Endothelial cell of umbilical vein (primary cell): ENCODE measurements at regions not wholly inside any gene's neighbourhood (a gene's known extent, or its start where the extent isn't known, plus 50 kb on each side); places are given as distances from the start of the nearest gene placed in this dataset.

Experiments used
- BruUV-seq: library from RNA; stranded (reverse); fragments of 400-500 nt; replicated peaks from 2 replicates; lab custom pipeline; 2021; lab: Mats Ljungman, UMichigan
- CTCF ChIA-PET: fragments of 300-600, 350-600 bp; sonication (Branson Sonifier 250); formaldehyde crosslinking; loops from one replicate; lab custom pipeline; 2021; ENCODE audit warnings: antibody characterized with exemption, inconsistent platforms; lab: Charles Lee
- POLR2A ChIA-PET: fragments of 300-600, 350-600 bp; sonication (Branson Sonifier 250); formaldehyde crosslinking; loops from one replicate; lab custom pipeline; 2021; ENCODE audit warnings: antibody characterized with exemption, inconsistent platforms; lab: Charles Lee
- DNase-seq: peaks from one replicate; pipeline ENCODE4 v3.0.0-alpha.2; 2011; ENCODE audit warnings: low read depth, low spot score
- FAIRE-seq: peaks from 2 replicates; lab custom pipeline; 2011; peaks lifted over from hg19 to GRCh38; lab: Jason Lieb, UNC
- H2AFZ ChIP-seq: 2 replicates; pipeline ENCODE4 v1.6.0; 2012; ENCODE audit warnings: low read depth, low read length, control low read depth, inconsistent platforms
- H3K27ac ChIP-seq: 2 replicates; pipeline ENCODE4 v1.5.1; 2011; ENCODE audit warnings: low read depth, mild to moderate bottlenecking, control low read depth, low read length, moderate library complexity; ENCODE audit not compliant: insufficient read depth
- H3K27me3 ChIP-seq, 2 experiments: 2 replicates each; pipeline versions ENCODE4 v1.6.0 to v1.6.1; 2011; ENCODE audit warnings: low read length in 2 of 2, mixed read lengths in 1 of 2; ENCODE audit not compliant: control insufficient read depth in 2 of 2, insufficient read depth in 2 of 2
- H3K36me3 ChIP-seq, 2 experiments: 2 replicates in 1 of 2; 3 replicates in 1 of 2; pipeline ENCODE4 v1.5.1; 2011; ENCODE audit warnings: low read length in 2 of 2, mild to moderate bottlenecking in 1 of 2, moderate library complexity in 1 of 2; ENCODE audit not compliant: control insufficient read depth in 2 of 2, insufficient read depth in 2 of 2; ENCODE audit errors: extremely low read depth in 1 of 2
- H3K4me1 ChIP-seq: 3 replicates; pipeline ENCODE4 v1.5.1; 2011; ENCODE audit warnings: mild to moderate bottlenecking, low read length; ENCODE audit not compliant: control insufficient read depth, insufficient read depth; ENCODE audit errors: extremely low read depth
- H3K4me2 ChIP-seq: 2 replicates; pipeline ENCODE4 v1.6.1; 2011; ENCODE audit warnings: low read length, control low read depth, mixed read lengths; ENCODE audit not compliant: insufficient read depth
- H3K4me3 ChIP-seq, 3 experiments: fragments of 200-600 bp in 1 of 3; sonication (generic), shearing (Covaris generic) in 1 of 3; replicated peaks in 1 of 3; 2 replicates each; pipeline ENCODE4 v1.5.1; 2011 to 2016; ENCODE audit warnings: control low read depth in 3 of 3, low read length in 3 of 3, mild to moderate bottlenecking in 2 of 3, inconsistent platforms in 1 of 3, low read depth in 1 of 3, moderate library complexity in 1 of 3; ENCODE audit not compliant: insufficient read depth in 1 of 3
- H3K79me2 ChIP-seq: 2 replicates; pipeline ENCODE4 v1.6.0; 2012; ENCODE audit warnings: low read length, inconsistent platforms; ENCODE audit not compliant: control insufficient read depth, insufficient read depth
- H3K9ac ChIP-seq: replicated peaks from 2 replicates; pipeline ENCODE3; 2011; ENCODE audit warnings: low read length, control low read depth; ENCODE audit not compliant: insufficient read depth; ENCODE audit errors: extremely low read depth
- H3K9me1 ChIP-seq: replicated peaks from 3 replicates; pipeline ENCODE4 v1.6.0; 2011; ENCODE audit warnings: mild to moderate bottlenecking, low read length; ENCODE audit not compliant: control insufficient read depth, insufficient read depth; ENCODE audit errors: extremely low read depth
- H3K9me3 ChIP-seq: replicated peaks from 2 replicates; pipeline ENCODE4 v1.5.1; 2012; ENCODE audit warnings: low read length, inconsistent platforms; ENCODE audit not compliant: control insufficient read depth, insufficient read depth
- H4K20me1 ChIP-seq: replicated peaks from 2 replicates; pipeline ENCODE3; 2011; ENCODE audit warnings: mild to moderate bottlenecking, low read length; ENCODE audit not compliant: control insufficient read depth, insufficient read depth; ENCODE audit errors: extremely low read depth
- CTCF ChIP-seq, 2 donors: IDR thresholded peaks; 1 replicate in 1 of 2; 2 replicates in 1 of 2; pipeline ENCODE4 v1.5.1; 2011; ENCODE audit warnings: low read length in 2 of 2, mild to moderate bottlenecking in 2 of 2, moderate library complexity in 2 of 2, control low read depth in 1 of 2, inconsistent platforms in 1 of 2, low read depth in 1 of 2; ENCODE audit not compliant: insufficient read depth in 1 of 2; ENCODE audit errors: extremely low read depth in 1 of 2
- EZH2 ChIP-seq: IDR thresholded peaks from 2 replicates; pipeline ENCODE4 v1.6.1; 2012; ENCODE audit warnings: borderline replicate concordance, low read depth, mild to moderate bottlenecking, moderate library complexity, low read length, inconsistent platforms; ENCODE audit not compliant: severe bottlenecking
- FOS ChIP-seq: IDR thresholded peaks from 2 replicates; pipeline ENCODE4 v1.6.1; 2011; ENCODE audit warnings: mild to moderate bottlenecking, low read length, moderate library complexity, borderline replicate concordance; ENCODE audit not compliant: insufficient read depth
- GATA2 ChIP-seq: IDR thresholded peaks from 2 replicates; pipeline ENCODE4 v1.7.0; 2011; ENCODE audit warnings: low read depth, mild to moderate bottlenecking, moderate library complexity, mixed read lengths, low read length; ENCODE audit not compliant: insufficient read length, insufficient read depth
- JUN ChIP-seq: IDR thresholded peaks from 2 replicates; pipeline ENCODE4 v1.6.1; 2011; ENCODE audit warnings: borderline replicate concordance, low read depth; ENCODE audit not compliant: insufficient read length, insufficient read depth
- MAX ChIP-seq: IDR thresholded peaks from 2 replicates; pipeline ENCODE4 v1.6.1; 2011; ENCODE audit not compliant: insufficient read depth, insufficient read length
- MYC ChIP-seq: IDR thresholded peaks from one replicate; pipeline ENCODE4 v1.6.1; 2011; ENCODE audit warnings: mild to moderate bottlenecking, low read depth, low read length
- POLR2A ChIP-seq: IDR thresholded peaks from 2 replicates; pipeline ENCODE4 v1.6.1; 2012; ENCODE audit warnings: low read depth, mild to moderate bottlenecking, control low read depth, low read length
- POLR2AphosphoS5 ChIP-seq: IDR thresholded peaks from 2 replicates; pipeline ENCODE4 v1.6.1; 2012; ENCODE audit warnings: low read depth, mild to moderate bottlenecking, control low read depth, low read length, moderate library complexity; ENCODE audit not compliant: insufficient read depth
- dilution Hi-C: fragments of 300-500 bp; cut with MboI; formaldehyde crosslinking; loops from one replicate; pipeline ENCODE4 v1.15.0; 2019; ENCODE audit warnings: low sequenced_read_pairs; ENCODE audit not compliant: extremely low pct_ligation_motif_present
- intact Hi-C: fragments of 100-400 bp; cut with micrococcal nuclease; formaldehyde crosslinking; loops from one replicate; pipeline ENCODE4 v1.10.0; 2022

- dilution Hi-C loops, result no loop called here
- H3K27ac ChIP-seq, result no peak overlapping the region
- intact Hi-C loops, result no loop called here
- H3K36me3 ChIP-seq, result no peaks in the 10 kb centered on the region
- BruUV-seq, result no TSS peak
- DNase-seq, result no peak
- no peak overlapping the region for H3K9ac ChIP-seq
- TF ChIP-seq POLR2AphosphoS5, result no peak
- no peak for TF ChIP-seq FOS
- no peak for TF ChIP-seq MYC
- TF ChIP-seq POLR2A, result no peak
- no peak for TF ChIP-seq GATA2
- no peak for TF ChIP-seq EZH2
- no peak for TF ChIP-seq JUN
- TF ChIP-seq MAX, result no peak
- TF ChIP-seq CTCF (IDR thresholded peaks at IDR 0.05; ENCODE audit: extremely low read depth in 1 of 2, insufficient read depth in 1 of 2, low read depth in 1 of 2, low read length in 2 of 2), result no peak
- no peaks in the 10 kb centered on the region for H3K9me1 ChIP-seq
- H3K4me2 ChIP-seq, result no peak overlapping the region
- no peaks in the 10 kb centered on the region for H3K27me3 ChIP-seq
- POLR2A ChIA-PET, result no interaction called here
- no peak overlapping the region for H3K4me3 ChIP-seq
- no peaks in the 10 kb centered on the region for H4K20me1 ChIP-seq
- no peaks in the 10 kb centered on the region for H3K9me3 ChIP-seq
- H3K4me1 ChIP-seq, result no peaks in the 10 kb centered on the region
- H2AFZ ChIP-seq, result no peak overlapping the region
- CTCF ChIA-PET, result interaction anchor here (2.5 kb wide), 1 partner anchor 25 kb away, joined by 10 read pairs; no protein-coding TSS in a partner anchor
- no peaks in the 10 kb centered on the region for H3K79me2 ChIP-seq
- no peak for FAIRE-seq
Measured at GRCh38 chr17:34517406-34517805, 62.0 kb upstream of the TMEM132E start.
